ENCODE measurements at regions not wholly inside any gene's neighbourhood (a gene's known extent, or its start where the extent isn't known, plus 50 kb on each side); places are given as distances from the start of the nearest gene placed in this dataset.

GRCh38 chr6:44651604-44652003, 264.1 kb downstream of the CDC5L start:
- TF ChIP-seq, protein P1, sequence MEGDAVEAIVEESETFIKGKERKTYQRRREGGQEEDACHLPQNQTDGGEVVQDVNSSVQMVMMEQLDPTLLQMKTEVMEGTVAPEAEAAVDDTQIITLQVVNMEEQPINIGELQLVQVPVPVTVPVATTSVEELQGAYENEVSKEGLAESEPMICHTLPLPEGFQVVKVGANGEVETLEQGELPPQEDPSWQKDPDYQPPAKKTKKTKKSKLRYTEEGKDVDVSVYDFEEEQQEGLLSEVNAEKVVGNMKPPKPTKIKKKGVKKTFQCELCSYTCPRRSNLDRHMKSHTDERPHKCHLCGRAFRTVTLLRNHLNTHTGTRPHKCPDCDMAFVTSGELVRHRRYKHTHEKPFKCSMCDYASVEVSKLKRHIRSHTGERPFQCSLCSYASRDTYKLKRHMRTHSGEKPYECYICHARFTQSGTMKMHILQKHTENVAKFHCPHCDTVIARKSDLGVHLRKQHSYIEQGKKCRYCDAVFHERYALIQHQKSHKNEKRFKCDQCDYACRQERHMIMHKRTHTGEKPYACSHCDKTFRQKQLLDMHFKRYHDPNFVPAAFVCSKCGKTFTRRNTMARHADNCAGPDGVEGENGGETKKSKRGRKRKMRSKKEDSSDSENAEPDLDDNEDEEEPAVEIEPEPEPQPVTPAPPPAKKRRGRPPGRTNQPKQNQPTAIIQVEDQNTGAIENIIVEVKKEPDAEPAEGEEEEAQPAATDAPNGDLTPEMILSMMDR (conservative IDR thresholded peaks at IDR 0.05; ENCODE audit: low read length) = no peak
- TF ChIP-seq EZH2phosphoT487 (IDR thresholded peaks at IDR 0.05; ENCODE audit: borderline replicate concordance, low read depth, low read length) = no peak
- BruUV-seq (replicated peaks) = no TSS peak
- H3K4me3 ChIP-seq (ENCODE audit: low read depth, low read length, poor library complexity, severe bottlenecking) = no peak overlapping the region
- no peaks in the 10 kb centered on the region for H3K36me3 ChIP-seq (ENCODE audit: insufficient read depth, low read length)
- H4K20me1 ChIP-seq (ENCODE audit: insufficient read depth, low read length) = no peaks in the 10 kb centered on the region
- CTCF ChIA-PET (ENCODE audit: unreplicated experiment) = no interaction called here
- no peaks in the 10 kb centered on the region for H3K9me3 ChIP-seq (ENCODE audit: low read length)
- H3K79me2 ChIP-seq (ENCODE audit: insufficient read depth, low read depth, low read length) = no peaks in the 10 kb centered on the region
- H3K27ac ChIP-seq (ENCODE audit: low read depth, low read length, poor library complexity, severe bottlenecking) = no peak overlapping the region
- intact Hi-C loops (cut with micrococcal nuclease; ENCODE audit: unreplicated experiment) = loop anchor here (10.0 kb wide), 2 partner anchors 177 to 1063 kb away; no protein-coding TSS in a partner anchor
- H3K9me2 ChIP-seq (ENCODE audit: insufficient read depth, low read length) = no peaks in the 10 kb centered on the region
- H3K4me2 ChIP-seq (ENCODE audit: low read length) = no peak overlapping the region
- POLR2A ChIA-PET = no interaction called here
- no peaks in the 10 kb centered on the region for H3K4me1 ChIP-seq (ENCODE audit: insufficient read depth, low read length, poor library complexity, severe bottlenecking)
- DNase-seq (ENCODE audit: low spot score) = no peak
- H2AFZ ChIP-seq (ENCODE audit: low read length) = no peak overlapping the region

DNA sequence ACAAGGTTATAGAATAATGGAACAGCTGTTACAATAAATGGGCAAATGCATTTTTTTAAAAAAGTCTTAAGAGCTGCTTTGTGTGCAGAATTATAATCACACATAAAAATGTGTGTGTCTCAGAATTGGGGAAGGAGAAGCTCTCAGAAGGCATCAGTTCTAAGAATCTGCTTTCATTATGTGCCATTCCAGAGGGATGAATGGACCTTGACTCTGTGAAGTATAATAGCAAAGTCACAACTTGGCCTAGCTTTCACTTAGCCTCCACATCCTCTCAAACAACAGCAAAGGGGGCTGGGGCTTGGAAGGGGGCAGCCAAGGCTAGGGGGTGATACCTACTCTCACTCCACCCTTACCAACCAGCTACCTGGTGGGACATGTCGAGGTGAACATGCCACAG, 265.0 kb downstream of the CDC5L start:
- Histone ChIP-seq H3K27ac (ENCODE audit: low read depth, low read length, poor library complexity, severe bottlenecking) (no peak overlapping the region), H2AFZ (ENCODE audit: low read length) (no peak overlapping the region), H3K9me2 (ENCODE audit: insufficient read depth, low read length) (no peaks in the 10 kb centered on the region), H3K9me3 (ENCODE audit: low read length) (no peaks in the 10 kb centered on the region), H3K36me3 (ENCODE audit: insufficient read depth, low read length) (no peaks in the 10 kb centered on the region), H3K4me3 (ENCODE audit: low read depth, low read length, poor library complexity, severe bottlenecking) (no peak overlapping the region), H3K4me2 (ENCODE audit: low read length) (no peak overlapping the region), H3K79me2 (ENCODE audit: insufficient read depth, low read depth, low read length) (no peaks in the 10 kb centered on the region), H4K20me1 (ENCODE audit: insufficient read depth, low read length) (no peaks in the 10 kb centered on the region), H3K4me1 (ENCODE audit: insufficient read depth, low read length, poor library complexity, severe bottlenecking) (no peaks in the 10 kb centered on the region)
- ChIA-PET POLR2A (no interaction called here), CTCF (ENCODE audit: unreplicated experiment) (no interaction called here)
- intact Hi-C loops (cut with micrococcal nuclease; ENCODE audit: unreplicated experiment) = loop anchor here (10.0 kb wide), 2 partner anchors 178 to 1062 kb away; no protein-coding TSS in a partner anchor
- TF ChIP-seq EZH2phosphoT487 (IDR thresholded peaks at IDR 0.05; ENCODE audit: borderline replicate concordance, low read depth, low read length) = no peak
- TF ChIP-seq, protein P1 (conservative IDR thresholded peaks at IDR 0.05; ENCODE audit: low read length) = no peak
- no TSS peak for BruUV-seq (replicated peaks)
- DNase-seq (ENCODE audit: low spot score) = no peak

GRCh38 chr6:44653091-44653490, 265.6 kb downstream of the CDC5L start:
- Histone ChIP-seq H3K27ac (ENCODE audit: low read depth, low read length, poor library complexity, severe bottlenecking) (no peak overlapping the region), H3K4me1 (ENCODE audit: insufficient read depth, low read length, poor library complexity, severe bottlenecking) (no peaks in the 10 kb centered on the region), H4K20me1 (ENCODE audit: insufficient read depth, low read length) (no peaks in the 10 kb centered on the region), H3K4me2 (ENCODE audit: low read length) (no peak overlapping the region), H3K79me2 (ENCODE audit: insufficient read depth, low read depth, low read length) (no peaks in the 10 kb centered on the region), H2AFZ (ENCODE audit: low read length) (no peak overlapping the region), H3K4me3 (ENCODE audit: low read depth, low read length, poor library complexity, severe bottlenecking) (no peak overlapping the region), H3K9me2 (ENCODE audit: insufficient read depth, low read length) (no peaks in the 10 kb centered on the region), H3K36me3 (ENCODE audit: insufficient read depth, low read length) (no peaks in the 10 kb centered on the region), H3K9me3 (ENCODE audit: low read length) (no peaks in the 10 kb centered on the region)
- TF ChIP-seq EZH2phosphoT487 (IDR thresholded peaks at IDR 0.05; ENCODE audit: borderline replicate concordance, low read depth, low read length) = no peak
- TF ChIP-seq, protein P1 (conservative IDR thresholded peaks at IDR 0.05; ENCODE audit: low read length) = no peak
- intact Hi-C loops (cut with micrococcal nuclease; ENCODE audit: unreplicated experiment) = loop anchor here (10.0 kb wide), 2 partner anchors 178 to 1062 kb away; no protein-coding TSS in a partner anchor
- no TSS peak for BruUV-seq (replicated peaks)
- POLR2A ChIA-PET = interaction anchor here (0.5 kb wide), 1 partner anchor 18 kb away, joined by 4 read pairs; no protein-coding TSS in a partner anchor
- CTCF ChIA-PET (ENCODE audit: unreplicated experiment) = no interaction called here
- DNase-seq (ENCODE audit: low spot score) = no peak
